ENCODE measurements at regions not wholly inside any gene's neighbourhood (a gene's known extent, or its start where the extent isn't known, plus 50 kb on each side); places are given as distances from the start of the nearest gene placed in this dataset.

DNA sequence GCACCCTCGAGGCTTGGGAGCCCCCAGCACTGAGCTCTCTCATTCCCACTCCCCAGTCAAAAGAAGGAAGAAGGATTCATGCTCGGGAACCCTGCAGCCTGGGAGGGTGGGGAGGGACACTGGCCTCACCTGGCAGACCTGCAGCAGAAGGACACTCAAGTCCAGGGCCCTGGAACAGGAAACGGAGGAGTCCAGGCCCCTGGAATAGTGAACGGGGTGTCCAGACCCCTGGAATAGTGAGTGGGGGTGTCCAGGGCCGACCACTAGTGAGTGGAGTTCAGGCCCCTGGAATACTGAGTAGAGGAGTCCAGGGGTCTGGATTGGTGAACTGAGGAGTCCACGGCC is 292.5 kb downstream of the NDUFA10 start:
- no peak for ATAC-seq
- intact Hi-C loops (cut with micrococcal nuclease) = no loop called here

More for the DNA sequence above, 292.5 kb downstream of the NDUFA10 start:
- Histone ChIP-seq H3K4me3 (no peak overlapping the region), H3K27me3 (ENCODE audit: control insufficient read depth in 2 of 2, insufficient read depth in 2 of 2, low read length in 2 of 2) (peaks cover 0 to 27% of the 10 kb centered on the region in 2 experiments; a peak in 3 of 5 replicates), H3K9me1 (ENCODE audit: control insufficient read depth, insufficient read depth, low read length) (no peaks in the 10 kb centered on the region), H3K4me1 (replicated peaks in 1 of 2; ENCODE audit: control insufficient read depth in 2 of 2, insufficient read depth in 2 of 2, low read length in 2 of 2) (no peaks in the 10 kb centered on the region; a peak in 1 of 5 replicates), H3K27ac (ENCODE audit: extremely low read depth, low read depth, low read length) (no peak overlapping the region), H3K9me3 (replicated peaks; ENCODE audit: control insufficient read depth, insufficient read depth, low read depth, low read length) (no peaks in the 10 kb centered on the region), H2AFZ (ENCODE audit: low read depth, low read length) (no peak overlapping the region), H3K79me2 (ENCODE audit: control insufficient read depth, insufficient read depth, low read length) (no peaks in the 10 kb centered on the region), H3K9ac (ENCODE audit: insufficient read depth in 1 of 2, low read depth in 2 of 2, low read length in 2 of 2) (no peak overlapping the region), H3K4me2 (ENCODE audit: insufficient read depth, low read length) (no peak overlapping the region), H4K20me1 (replicated peaks; ENCODE audit: control insufficient read depth, insufficient read depth, low read length) (no peaks in the 10 kb centered on the region), H3K36me3 (ENCODE audit: control insufficient read depth, insufficient read depth, low read length) (no peaks in the 10 kb centered on the region)
- POLR2A ChIA-PET = no interaction called here
- CTCF ChIA-PET (ENCODE audit: low intra/inter-chr PET ratio) = no interaction called here
- 0% methylated on average over 3 of the region's 6 CpGs for WGBS (ENCODE audit: insufficient coverage, low coverage, missing lambda C conversion rate)
- DNase-seq (ENCODE audit: extremely low read depth in 1 of 4, low spot score in 3 of 4) = no peak
- BruUV-seq (replicated peaks) = no TSS peak
- TF ChIP-seq ARHGAP35 (IDR thresholded peaks at IDR 0.05; ENCODE audit: partially characterized antibody) (no peak), DPF2 (IDR thresholded peaks at IDR 0.05) (no peak), ZNF311 (CRISPR knock-in tag; IDR thresholded peaks at IDR 0.05) (no peak), KLF16 (IDR thresholded peaks at IDR 0.05) (no peak), FOXJ2 (tag; IDR thresholded peaks at IDR 0.05) (no peak), TAF7 (tag; IDR thresholded peaks at IDR 0.05) (no peak), KHSRP (IDR thresholded peaks at IDR 0.05) (no peak), NRF1 (conservative IDR thresholded peaks at IDR 0.05 in 1 of 2, IDR thresholded peaks at IDR 0.05 in 1 of 2) (no peak), EP300 (IDR thresholded peaks at IDR 0.05; ENCODE audit: low read length) (no peak), ZNF23 (CRISPR knock-in tag; IDR thresholded peaks at IDR 0.05) (no peak)
- TF ChIP-seq, protein P1, sequence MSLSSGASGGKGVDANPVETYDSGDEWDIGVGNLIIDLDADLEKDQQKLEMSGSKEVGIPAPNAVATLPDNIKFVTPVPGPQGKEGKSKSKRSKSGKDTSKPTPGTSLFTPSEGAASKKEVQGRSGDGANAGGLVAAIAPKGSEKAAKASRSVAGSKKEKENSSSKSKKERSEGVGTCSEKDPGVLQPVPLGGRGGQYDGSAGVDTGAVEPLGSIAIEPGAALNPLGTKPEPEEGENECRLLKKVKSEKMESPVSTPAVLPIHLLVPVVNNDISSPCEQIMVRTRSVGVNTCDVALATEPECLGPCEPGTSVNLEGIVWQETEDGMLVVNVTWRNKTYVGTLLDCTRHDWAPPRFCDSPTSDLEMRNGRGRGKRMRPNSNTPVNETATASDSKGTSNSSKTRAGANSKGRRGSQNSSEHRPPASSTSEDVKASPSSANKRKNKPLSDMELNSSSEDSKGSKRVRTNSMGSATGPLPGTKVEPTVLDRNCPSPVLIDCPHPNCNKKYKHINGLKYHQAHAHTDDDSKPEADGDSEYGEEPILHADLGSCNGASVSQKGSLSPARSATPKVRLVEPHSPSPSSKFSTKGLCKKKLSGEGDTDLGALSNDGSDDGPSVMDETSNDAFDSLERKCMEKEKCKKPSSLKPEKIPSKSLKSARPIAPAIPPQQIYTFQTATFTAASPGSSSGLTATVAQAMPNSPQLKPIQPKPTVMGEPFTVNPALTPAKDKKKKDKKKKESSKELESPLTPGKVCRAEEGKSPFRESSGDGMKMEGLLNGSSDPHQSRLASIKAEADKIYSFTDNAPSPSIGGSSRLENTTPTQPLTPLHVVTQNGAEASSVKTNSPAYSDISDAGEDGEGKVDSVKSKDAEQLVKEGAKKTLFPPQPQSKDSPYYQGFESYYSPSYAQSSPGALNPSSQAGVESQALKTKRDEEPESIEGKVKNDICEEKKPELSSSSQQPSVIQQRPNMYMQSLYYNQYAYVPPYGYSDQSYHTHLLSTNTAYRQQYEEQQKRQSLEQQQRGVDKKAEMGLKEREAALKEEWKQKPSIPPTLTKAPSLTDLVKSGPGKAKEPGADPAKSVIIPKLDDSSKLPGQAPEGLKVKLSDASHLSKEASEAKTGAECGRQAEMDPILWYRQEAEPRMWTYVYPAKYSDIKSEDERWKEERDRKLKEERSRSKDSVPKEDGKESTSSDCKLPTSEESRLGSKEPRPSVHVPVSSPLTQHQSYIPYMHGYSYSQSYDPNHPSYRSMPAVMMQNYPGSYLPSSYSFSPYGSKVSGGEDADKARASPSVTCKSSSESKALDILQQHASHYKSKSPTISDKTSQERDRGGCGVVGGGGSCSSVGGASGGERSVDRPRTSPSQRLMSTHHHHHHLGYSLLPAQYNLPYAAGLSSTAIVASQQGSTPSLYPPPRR (CRISPR knock-in tag; IDR thresholded peaks at IDR 0.05; ENCODE audit: borderline replicate concordance) = no peak
- TF ChIP-seq, protein P2, sequence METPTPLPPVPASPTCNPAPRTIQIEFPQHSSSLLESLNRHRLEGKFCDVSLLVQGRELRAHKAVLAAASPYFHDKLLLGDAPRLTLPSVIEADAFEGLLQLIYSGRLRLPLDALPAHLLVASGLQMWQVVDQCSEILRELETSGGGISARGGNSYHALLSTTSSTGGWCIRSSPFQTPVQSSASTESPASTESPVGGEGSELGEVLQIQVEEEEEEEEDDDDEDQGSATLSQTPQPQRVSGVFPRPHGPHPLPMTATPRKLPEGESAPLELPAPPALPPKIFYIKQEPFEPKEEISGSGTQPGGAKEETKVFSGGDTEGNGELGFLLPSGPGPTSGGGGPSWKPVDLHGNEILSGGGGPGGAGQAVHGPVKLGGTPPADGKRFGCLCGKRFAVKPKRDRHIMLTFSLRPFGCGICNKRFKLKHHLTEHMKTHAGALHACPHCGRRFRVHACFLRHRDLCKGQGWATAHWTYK (CRISPR knock-in tag; IDR thresholded peaks at IDR 0.05) = no peak
- FAIRE-seq = no peak
- in situ Hi-C loops (cut with MboI) = no loop called here
